AG04450 (cell line): ENCODE measurements at regions not wholly inside any gene's neighbourhood (a gene's known extent, or its start where the extent isn't known, plus 50 kb on each side); places are given as distances from the start of the nearest gene placed in this dataset.

Source experiments
- CTCF ChIA-PET: fragments of 300-600, 350-600 bp; formaldehyde crosslinking; extraction: SDS; loops from one replicate; lab custom pipeline; 2022; ENCODE audit warnings: antibody characterized with exemption, inconsistent platforms; lab: Charles Lee
- POLR2A ChIA-PET: fragments of 350-600 bp; formaldehyde crosslinking; extraction: SDS; loops from one replicate; lab custom pipeline; 2021; ENCODE audit warnings: antibody characterized with exemption, inconsistent platforms; lab: Yijun Ruan, JAX
- DNase-seq: peaks from one replicate; pipeline ENCODE4 v3.0.0-alpha.2; 2011; ENCODE audit warnings: low read depth, low spot score
- H3K27ac ChIP-seq: one replicate; pipeline ENCODE4 v1.5.1; 2012; ENCODE audit warnings: low read depth, low read length, control low read depth
- H3K27me3 ChIP-seq: one replicate; pipeline ENCODE4 v1.6.0; 2012; ENCODE audit warnings: low read length; ENCODE audit not compliant: control insufficient read depth, insufficient read depth
- H3K4me3 ChIP-seq: 2 replicates; pipeline ENCODE4 v1.5.1; 2011; ENCODE audit warnings: mild to moderate bottlenecking, low read depth, low read length, control low read depth
- H3K9me3 ChIP-seq: 2 replicates; pipeline ENCODE4 v1.5.1; 2012; ENCODE audit warnings: low read length; ENCODE audit not compliant: control insufficient read depth, insufficient read depth
- CTCF ChIP-seq: IDR thresholded peaks from 2 replicates; pipeline ENCODE4 v1.5.1; 2011; ENCODE audit warnings: low read depth, low read length, control low read depth, inconsistent platforms

GRCh38 chr1:181396811-181397210 is 86.5 kb upstream of the CACNA1E start:
- DNase-seq = no peak

GRCh38 chr1:181397845-181398244 is 85.5 kb upstream of the CACNA1E start:
- Histone ChIP-seq H3K4me3 (no peak overlapping the region), H3K9me3 (no peaks in the 10 kb centered on the region), H3K27ac (no peak overlapping the region), H3K27me3 (no peaks in the 10 kb centered on the region)
- TF ChIP-seq CTCF = no peak
- CTCF ChIA-PET = no interaction called here
- DNase-seq = no peak
- POLR2A ChIA-PET = no interaction called here

More at GRCh38 chr1:181396811-181397210, 86.5 kb upstream of the CACNA1E start:
- H3K27ac ChIP-seq = no peak overlapping the region
- H3K27me3 ChIP-seq = no peaks in the 10 kb centered on the region
- POLR2A ChIA-PET = no interaction called here
- CTCF ChIA-PET = no interaction called here
- TF ChIP-seq CTCF = no peak
- H3K9me3 ChIP-seq = no peaks in the 10 kb centered on the region
- H3K4me3 ChIP-seq = no peak overlapping the region

DNA sequence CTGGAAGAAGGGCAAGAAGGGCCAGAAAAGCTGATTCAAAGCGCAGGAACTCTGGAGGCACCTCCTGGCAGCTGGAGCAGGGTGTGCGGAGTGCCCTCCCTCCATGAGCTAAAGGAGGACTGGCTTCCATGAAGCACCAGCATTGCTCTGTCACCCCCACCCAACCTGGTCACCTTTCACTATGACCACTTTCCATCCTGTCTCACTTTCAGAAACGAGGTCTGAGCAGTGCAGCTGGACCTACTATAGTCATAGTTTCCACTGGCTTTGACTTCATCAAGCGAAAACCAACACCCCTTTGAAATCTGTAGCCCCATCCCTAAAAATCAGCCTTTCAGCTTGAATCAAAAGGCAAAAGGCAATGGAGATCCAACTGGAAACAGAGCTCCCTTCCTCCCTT is 84.8 kb upstream of the CACNA1E start:
- CTCF ChIA-PET = interaction anchor here (1.0 to 1.5 kb wide), 2 partner anchors 8 to 26 kb away, joined by 3 to 6 read pairs; no protein-coding TSS in a partner anchor
- no peaks in the 10 kb centered on the region for H3K9me3 ChIP-seq
- no peak overlapping the region for H3K4me3 ChIP-seq
- TF ChIP-seq CTCF = no peak
- H3K27ac ChIP-seq = no peak overlapping the region
- H3K27me3 ChIP-seq = no peaks in the 10 kb centered on the region
- POLR2A ChIA-PET = no interaction called here
- no peak for DNase-seq

- Histone ChIP-seq H3K4me3 (no peak overlapping the region), H3K9me3 (no peaks in the 10 kb centered on the region), H3K27me3 (no peaks in the 10 kb centered on the region), H3K27ac (no peak overlapping the region)
- no peak for DNase-seq
- TF ChIP-seq CTCF = no peak
- ChIA-PET CTCF (interaction anchor here (1.0 to 2.0 kb wide), 2 partner anchors 20 to 212 kb away, joined by 3 to 8 read pairs; no protein-coding TSS in a partner anchor), POLR2A (no interaction called here)
These were observed 77.7 kb upstream of the CACNA1E start for GRCh38 chr1:181405584-181405983.

DNA sequence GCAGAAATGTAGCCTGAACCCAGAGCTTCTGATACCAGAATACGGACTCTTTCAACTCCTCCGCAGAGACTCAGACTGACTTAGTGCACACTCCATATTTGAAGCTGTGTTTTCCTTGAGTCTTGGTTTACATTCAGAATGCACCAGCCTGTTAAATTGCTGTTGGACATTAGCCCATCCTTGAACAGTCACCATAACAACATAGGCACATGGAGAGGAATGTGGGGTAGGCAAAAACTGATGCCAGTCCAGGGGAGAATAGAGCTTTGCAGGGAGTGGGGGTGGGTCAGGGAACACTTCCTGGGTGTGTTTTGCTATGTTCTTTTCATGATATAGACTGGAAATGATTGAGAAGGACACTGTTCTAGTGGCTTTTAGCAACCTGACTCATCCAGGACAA is 76.3 kb upstream of the CACNA1E start:
- no peak for DNase-seq
- H3K9me3 ChIP-seq = no peaks in the 10 kb centered on the region
- no peak overlapping the region for H3K27ac ChIP-seq
- TF ChIP-seq CTCF = no peak
- no peak overlapping the region for H3K4me3 ChIP-seq
- ChIA-PET POLR2A (no interaction called here), CTCF (interaction anchor here (2.0 kb wide), 1 partner anchor 18 kb away, joined by 8 read pairs; no protein-coding TSS in a partner anchor)
- no peaks in the 10 kb centered on the region for H3K27me3 ChIP-seq
